NCI-H526 (cell line): ENCODE measurements at regions not wholly inside any gene's neighbourhood (a gene's known extent, or its start where the extent isn't known, plus 50 kb on each side); places are given as distances from the start of the nearest gene placed in this dataset.
"Not testable (repeated sequence)": the region's sequence is repeated elsewhere in the genome, so short reads cannot be mapped to it uniquely, and the experiment has no call there.

ENCODE experiments used
- DNase-seq, 2 experiments: peaks; one replicate each; lab custom pipeline; 2025; lab: John Stamatoyannopoulos, UW

DNA sequence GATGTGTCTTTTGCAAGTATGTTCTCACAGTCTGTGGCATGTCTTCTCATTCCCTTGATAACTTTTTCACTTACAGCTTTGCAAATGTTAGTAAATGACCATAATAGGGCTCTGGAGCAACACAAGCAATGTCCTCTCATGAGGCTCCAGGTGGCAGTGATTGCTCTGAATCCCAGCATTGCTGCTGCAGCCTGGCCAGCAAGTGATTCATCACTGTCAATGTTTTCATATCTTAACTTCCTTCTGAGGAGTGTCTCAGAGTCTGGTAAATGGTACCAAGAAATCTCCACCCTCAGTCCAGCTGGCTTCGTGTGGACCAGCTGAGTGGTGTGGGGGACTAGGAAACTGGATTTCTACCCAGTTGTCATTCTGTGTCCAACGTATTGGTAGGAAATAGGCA lies 139.6 kb downstream of the MYLK4 start:
- DNase-seq = no peak

DNA sequence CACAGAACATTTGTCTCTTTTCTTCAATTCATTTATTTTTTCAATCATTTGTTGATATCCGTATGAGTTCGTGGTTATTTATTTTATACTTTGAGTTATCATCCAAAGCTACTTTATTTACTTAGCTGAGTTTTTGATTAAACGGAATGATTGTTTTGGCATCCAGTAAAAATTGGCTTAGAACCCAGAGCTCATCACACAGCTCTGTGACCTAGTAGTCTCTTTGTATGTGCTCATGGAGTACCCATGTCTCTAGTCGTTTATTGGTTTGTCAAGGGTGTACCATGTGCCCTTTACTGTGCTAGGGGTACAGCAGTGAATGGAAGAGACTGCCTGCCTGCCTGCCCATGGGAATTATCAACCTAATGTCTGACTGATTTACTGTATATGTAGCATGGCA lies 142.2 kb downstream of the MYLK4 start:
- DNase-seq = no peak

- no peak for DNase-seq
Observed at GRCh38 chr6:2600363-2600762, 150.4 kb downstream of the MYLK4 start.

GRCh38 chr6:2599817-2600216 lies 150.9 kb downstream of the MYLK4 start:
- DNase-seq = no peak

GRCh38 chr6:2598867-2599266 lies 151.9 kb downstream of the MYLK4 start:
- no peak for DNase-seq

DNA sequence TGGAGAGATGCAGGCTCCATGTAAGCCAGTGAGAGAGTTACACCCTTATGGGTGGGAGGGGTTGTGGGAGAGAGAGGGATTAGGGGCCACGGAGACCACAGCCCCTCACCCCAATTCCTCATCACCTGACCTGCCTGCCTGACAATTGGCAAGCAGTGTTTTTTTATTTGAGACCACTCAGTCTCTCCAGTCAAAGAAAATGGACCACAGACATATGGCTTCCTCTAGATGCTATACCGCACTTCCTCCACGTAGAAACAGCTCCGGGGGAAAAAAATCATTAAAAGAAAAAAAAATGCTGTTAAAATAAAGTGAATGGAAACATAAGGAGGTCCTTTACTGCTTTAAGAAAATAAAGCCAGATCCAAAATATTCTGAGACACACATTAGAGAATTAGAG lies 152.7 kb downstream of the MYLK4 start:
- no peak for DNase-seq

- DNase-seq = not testable (repeated sequence)
Observed at GRCh38 chr6:2597457-2597856, 153.3 kb downstream of the MYLK4 start.

DNA sequence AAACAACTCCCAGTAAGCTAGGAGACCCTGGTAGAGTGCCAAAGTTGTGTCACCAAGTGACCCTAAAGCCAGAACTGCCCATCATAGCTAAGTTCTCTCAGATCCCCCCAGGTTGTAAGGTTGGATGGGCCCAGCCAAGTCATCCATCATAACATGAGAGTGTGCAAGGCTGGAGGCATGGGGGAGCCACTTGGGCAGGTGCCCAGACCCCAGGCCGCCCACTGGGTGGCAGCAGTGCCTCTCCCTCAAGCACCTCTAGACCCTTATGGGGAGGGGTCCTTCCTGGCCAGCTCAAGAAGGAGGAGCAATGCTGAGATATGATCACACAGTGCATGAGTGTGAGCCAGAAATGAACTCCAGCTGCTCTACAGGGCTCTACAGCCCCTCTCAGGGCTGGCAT lies 154.5 kb downstream of the MYLK4 start:
- DNase-seq = peak; percentile 35 to 64

DNA sequence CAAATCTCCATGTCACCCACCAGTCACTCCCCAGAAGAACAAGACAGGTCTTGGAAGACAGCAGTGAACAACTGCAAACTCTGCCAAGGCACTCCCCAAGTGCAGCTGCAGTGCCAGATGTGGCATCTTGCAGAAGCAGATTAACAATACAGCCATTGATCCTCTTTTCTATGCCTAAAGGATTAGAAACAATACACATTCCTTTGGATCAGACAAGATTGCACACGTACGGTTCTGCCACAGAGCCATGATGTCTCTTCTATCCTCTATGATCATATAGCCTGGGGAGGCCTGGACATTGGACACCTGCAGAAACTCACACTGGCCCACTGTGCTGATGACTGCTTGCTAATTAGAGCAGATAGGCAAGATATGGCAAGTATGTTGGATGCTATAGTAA lies 155.9 kb downstream of the MYLK4 start:
- no peak for DNase-seq

DNA sequence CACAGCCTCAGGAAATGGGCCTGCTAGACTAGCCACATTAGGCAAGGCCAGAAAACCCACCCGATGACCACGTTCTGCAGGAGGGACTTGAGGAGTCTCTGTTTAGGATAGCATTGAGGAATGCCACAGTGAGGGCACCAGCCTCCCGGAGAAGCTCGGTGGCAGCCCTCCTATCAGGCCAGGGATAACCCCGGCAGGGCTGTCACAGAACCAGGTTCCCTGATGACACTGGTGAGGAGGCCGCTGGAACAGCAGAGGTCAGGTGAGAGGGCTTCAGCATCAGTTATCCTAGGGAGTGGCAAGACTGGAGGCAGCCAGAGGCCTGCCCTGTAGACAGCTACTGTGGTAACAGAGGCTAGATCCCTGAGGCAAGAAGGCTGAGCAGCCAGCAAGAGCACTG lies 157.6 kb downstream of the MYLK4 start:
- DNase-seq = no peak

DNA sequence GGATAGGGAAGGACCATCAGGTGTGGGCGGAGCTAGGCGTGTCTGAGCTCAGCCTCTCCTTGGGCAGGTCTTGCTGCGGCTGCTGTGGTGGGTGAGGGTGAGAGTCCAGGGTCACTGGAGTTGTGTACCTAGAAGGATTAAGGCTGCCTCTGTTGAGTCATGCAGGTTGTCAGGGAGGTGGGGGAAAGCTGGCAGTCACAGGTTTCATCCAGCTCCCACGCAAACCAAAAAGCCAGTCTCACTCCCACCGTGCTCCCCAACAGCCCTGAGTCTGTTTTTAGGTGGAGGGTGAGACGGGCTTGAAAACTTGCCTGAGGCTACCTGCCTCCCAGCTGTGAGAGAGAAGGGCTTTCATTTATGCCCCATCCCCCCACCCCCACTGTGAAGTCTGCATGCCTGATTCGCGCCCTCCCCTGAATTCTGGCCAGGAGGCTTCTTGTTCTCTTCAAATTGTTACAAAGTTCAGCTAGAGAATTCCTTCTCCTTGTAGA lies 161.5 kb downstream of the MYLK4 start:
- DNase-seq = no peak

- no peak for DNase-seq
Observed at GRCh38 chr6:2583459-2583858, 167.3 kb downstream of the MYLK4 start.

GRCh38 chr6:2582268-2582667 lies 168.5 kb downstream of the MYLK4 start:
- peak; percentile 28 to 73 for DNase-seq

DNA sequence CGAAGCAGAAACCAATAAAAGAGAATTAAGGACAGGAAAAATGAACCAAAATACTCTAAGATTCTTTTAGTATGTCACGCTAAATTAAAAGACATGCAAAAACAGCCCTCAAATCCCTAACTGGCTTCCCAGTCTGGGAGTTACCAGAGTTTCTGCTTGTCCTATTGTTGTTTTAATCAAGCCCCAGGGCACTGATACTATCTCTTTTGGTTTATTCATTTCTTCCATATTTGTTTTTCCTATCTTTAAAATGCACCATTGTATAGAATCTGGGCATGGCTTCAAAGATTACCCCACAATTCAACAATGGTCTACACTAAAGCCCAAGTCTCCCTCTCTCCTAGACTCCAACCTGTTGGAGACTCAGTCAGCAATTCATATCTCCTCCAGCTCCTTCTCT lies 169.1 kb downstream of the MYLK4 start:
- peak in 1 of 2 experiments; percentile 0 for DNase-seq

DNA sequence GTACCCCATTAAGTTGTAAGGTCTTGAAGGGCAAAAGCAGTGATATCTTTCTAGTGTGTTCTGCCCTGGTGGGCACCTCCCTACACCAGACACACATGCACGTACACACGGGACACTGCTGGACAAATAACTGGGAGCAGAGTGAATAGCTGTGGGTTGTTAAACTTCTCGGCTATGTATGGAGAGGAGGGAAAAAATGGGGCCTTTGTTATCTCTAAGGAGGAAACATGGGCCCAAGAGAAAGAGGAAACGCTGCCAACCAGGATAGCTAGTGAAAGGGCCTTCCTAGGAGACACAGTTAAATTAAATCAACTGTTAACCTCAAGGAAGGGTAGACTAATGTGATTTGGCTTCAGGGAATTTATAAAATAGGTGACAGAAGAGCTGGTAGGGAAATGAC lies 169.7 kb downstream of the MYLK4 start:
- DNase-seq = no peak

GRCh38 chr6:2579804-2580570 lies 170.7 kb downstream of the MYLK4 start:
- DNase-seq = no peak

- DNase-seq = no peak
Observed at GRCh38 chr6:2579241-2579761, 171.4 kb downstream of the MYLK4 start.

GRCh38 chr6:2578767-2579166 lies 172.0 kb downstream of the MYLK4 start:
- DNase-seq = no peak

DNA sequence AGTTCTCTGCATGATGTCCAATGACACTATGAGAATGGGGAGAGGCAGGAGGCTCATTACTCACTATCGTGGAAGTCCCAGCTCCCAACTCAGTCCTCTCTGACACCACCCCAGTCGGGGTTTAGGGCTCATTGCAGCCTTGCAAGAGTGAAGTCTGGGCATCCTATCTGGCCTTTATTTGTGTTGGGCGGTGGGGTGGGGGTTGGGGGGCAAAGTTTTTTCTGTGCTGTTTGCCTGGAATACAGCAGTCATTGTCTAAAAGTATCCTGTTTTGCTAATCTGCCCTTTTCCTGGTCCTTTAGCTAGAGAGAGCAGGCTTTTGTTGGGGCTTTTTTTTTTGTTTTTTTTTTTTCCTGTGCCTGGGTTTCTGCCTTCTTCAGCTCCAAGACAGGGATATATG lies 174.2 kb downstream of the MYLK4 start:
- DNase-seq = no peak

GRCh38 chr6:2575236-2575635 lies 175.5 kb downstream of the MYLK4 start:
- no peak for DNase-seq

- not testable (repeated sequence) for DNase-seq
Observed at GRCh38 chr6:2569420-2569819, 181.3 kb downstream of the MYLK4 start.

- DNase-seq = no peak
Observed at GRCh38 chr6:2566048-2566447, 184.7 kb downstream of the MYLK4 start.

GRCh38 chr6:2565499-2565898 lies 185.2 kb downstream of the MYLK4 start:
- DNase-seq = no peak

- no peak for DNase-seq
Observed at GRCh38 chr6:2563635-2564034, 187.1 kb downstream of the MYLK4 start.
